H1 (cell line): ENCODE measurements at regions not wholly inside any gene's neighbourhood (a gene's known extent, or its start where the extent isn't known, plus 50 kb on each side); places are given as distances from the start of the nearest gene placed in this dataset.

ENCODE experiments used
- CBX5 ChIP-seq: fragments of 300-800, 300-1000 bp; sonication (generic); IDR thresholded peaks from 2 replicates; pipeline ENCODE4 v1.7.1; 2016; ENCODE audit warnings: antibody characterized with exemption, low read length, low read depth
- CHD7 ChIP-seq: fragments of 300-600 bp; sonication (generic); IDR thresholded peaks from 2 replicates; pipeline ENCODE4 v1.7.1; 2012; ENCODE audit warnings: low read length, moderate library complexity, mild to moderate bottlenecking, inconsistent platforms; ENCODE audit not compliant: insufficient replicate concordance
- NANOG ChIP-seq: IDR thresholded peaks from 2 replicates; pipeline ENCODE4 v1.6.1; 2011; ENCODE audit warnings: low read length, low read depth, mild to moderate bottlenecking, inconsistent platforms; ENCODE audit not compliant: insufficient read depth, poor library complexity, severe bottlenecking

DNA sequence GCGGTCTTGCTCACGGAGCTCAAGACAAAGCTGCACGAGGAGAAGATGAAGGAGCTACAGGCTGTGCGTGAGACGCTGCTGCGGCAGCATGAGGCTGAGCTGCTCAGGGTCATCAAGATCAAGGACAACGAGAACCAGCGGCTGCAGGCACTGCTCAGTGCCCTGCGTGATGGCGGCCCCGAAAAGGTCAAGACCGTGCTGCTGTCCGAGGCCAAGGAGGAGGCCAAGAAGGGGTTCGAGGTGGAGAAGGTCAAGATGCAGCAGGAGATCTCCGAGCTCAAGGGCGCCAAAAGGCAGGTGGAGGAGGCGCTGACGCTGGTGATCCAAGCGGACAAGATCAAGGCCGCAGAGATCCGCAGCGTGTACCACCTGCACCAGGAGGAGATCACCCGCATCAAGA is 51.4 kb downstream of the JAKMIP3 start (continued):
- no peak for TF ChIP-seq CHD7
- TF ChIP-seq CBX5, result no peak
- TF ChIP-seq NANOG, result no peak
